HG03196 (cell line): ENCODE measurements at regions not wholly inside any gene's neighbourhood (a gene's known extent, or its start where the extent isn't known, plus 50 kb on each side); places are given as distances from the start of the nearest gene placed in this dataset.

Experiments used
- ATAC-seq: cut with Tn5 transposase; IDR thresholded peaks from one replicate; pipeline ENCODE4 v1.9.1; 2021; ENCODE audit not compliant: unreplicated experiment

DNA sequence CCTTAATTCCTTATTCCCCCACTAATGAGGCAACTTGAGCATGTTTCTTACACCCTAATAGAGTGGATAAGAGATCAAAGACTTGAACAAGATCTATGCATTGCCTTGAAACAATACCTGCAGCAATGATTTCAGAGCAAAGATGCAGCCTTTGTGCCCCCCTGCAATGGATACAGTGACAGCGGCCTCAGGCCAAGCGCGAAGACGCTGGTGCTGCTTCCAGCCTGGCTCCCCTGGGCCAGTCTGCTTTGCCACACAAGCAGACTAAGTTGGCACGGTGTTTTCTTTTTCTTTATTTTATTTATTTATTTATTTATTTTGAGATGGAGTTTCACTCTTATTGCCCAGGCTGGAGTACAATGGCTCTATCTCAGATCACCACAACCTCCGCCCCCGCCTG lies 179.8 kb upstream of the S1PR3 start:
- no peak for ATAC-seq

DNA sequence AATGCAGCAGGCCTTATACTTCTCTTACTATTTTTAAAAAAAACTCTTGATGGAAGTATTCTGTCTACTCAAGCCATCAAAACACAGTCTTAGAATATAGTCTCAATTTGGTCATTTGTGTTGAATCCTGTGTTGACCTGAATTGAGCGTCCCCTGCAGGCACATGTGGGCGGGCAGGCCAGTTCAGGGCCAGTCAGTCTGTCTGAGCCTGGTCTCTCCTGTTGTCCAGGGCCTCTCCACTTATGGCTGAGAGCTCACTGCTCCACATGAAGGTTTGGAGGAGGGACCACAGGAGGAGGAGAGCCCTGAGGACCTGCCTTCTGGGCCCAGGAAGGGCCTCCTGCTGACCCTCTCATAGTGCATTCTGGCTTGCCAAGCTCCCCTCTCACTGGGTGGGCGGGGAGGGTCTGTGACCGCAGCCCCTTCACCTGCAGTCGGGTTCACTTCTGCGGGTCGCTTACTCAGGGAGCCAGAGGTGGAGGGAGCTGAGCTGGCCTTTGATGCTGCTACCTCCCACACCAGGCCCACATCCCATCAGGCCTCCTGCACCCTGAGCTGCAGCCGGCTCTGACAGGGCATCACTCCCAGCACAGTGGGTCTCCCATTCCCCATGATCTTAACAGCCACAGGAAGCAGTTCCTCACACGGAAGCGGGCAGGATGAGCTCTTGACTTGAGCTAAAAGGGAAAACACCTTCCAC lies 178.2 kb upstream of the S1PR3 start:
- no peak for ATAC-seq

DNA sequence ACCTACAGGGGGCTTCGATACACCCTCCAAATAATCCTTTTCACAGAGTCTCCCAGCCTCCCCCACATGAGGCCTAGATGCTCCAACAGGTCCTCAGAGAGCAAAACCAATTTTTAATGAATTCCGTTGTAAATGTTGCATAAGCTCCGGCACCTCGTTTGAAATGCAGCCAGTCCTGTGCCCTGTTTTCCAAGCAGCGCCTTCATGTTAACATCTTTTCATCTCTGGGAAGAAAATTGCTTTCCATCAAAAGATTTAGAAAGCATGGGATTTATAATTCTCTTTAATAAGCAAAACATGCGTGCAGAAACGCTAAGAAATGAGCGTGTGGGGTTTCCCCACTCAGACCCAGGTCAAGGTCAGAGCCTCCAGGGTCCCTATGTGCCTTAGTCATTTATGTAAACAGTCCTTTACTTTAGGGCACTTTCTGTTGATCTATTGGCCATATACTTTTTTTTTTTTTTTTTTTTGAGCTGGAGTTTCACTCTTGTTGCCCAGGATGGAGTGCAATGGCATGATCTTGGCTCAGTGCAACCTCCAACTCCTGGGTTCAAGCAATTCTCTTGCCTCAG lies 177.5 kb upstream of the S1PR3 start:
- ATAC-seq = no peak

DNA sequence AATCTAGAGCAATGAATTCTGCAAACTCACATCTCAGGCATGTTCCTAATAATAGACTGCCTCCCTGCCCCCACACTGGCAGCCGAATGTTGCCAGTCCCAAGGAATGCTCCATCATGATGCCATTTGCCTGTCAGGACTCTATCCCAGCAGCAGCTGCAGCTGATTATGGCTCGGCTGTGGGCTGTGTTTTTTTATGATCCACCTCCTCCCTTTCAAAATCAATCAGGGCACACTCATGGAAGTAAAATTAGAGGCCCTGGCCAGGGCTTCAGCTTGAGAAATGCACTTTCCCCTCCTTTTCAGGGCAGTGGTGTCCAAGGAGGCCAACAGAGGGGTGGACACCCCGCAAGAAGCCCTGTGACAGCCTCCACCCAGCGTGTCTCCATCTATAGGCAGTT lies 176.7 kb upstream of the S1PR3 start:
- ATAC-seq = no peak

DNA sequence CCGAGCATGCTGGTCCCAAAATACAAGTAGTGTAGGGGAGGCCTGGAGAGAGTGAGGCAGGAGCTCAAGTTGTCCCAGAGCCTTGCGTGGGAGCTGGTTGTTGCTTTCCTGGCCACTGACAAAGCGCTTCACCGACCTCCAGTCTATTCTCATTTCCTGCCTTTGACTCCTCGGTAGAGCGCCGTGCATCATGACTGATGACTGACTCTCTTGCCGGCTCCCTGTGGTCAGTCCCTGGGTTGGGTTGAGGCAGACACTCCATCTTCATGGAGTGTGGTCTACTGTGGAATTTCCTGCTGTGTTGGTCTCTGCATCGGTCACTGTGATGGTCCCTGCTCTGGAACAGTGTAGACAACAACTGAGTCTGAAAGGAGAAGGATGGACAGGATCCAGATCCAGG lies 175.1 kb upstream of the S1PR3 start:
- no peak for ATAC-seq

DNA sequence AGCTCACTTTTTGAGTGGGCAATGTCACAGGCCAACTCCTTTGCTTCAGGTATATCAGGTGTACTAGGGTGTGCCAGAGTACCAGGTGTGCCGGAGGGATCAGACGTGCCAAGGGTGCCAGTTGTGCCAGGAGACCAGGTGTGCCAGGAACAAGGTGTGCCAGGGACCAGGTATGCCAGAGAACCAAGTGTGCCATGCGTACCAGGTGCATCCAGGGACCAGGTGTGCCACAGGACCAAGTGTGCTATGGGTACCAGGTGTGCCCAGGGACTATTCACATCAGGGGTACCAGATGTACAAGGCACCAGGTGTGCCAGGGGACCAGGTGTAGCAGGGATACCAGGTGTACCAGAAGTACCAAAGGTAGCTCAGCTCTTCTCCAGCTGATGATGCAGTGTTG lies 174.7 kb upstream of the S1PR3 start:
- no peak for ATAC-seq

DNA sequence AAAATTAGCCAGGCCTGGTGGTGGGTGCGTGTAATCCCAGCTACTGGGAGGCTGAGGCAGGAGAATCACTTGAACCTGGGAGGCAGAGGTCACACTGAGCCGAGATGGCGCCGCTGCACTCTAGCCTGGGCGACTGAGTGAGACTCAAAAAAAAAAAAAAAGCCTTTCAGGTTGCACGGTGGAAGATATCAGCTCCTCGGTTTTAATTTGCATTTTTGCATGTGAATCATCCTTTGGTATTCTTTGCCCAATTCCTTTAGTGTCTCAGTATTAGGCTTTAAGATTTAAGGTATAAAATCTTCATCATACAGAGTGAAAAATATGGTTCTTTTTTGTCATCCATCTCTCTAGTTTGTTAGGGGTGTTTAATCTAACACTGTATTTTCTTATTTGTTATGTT lies 173.6 kb upstream of the S1PR3 start:
- no peak for ATAC-seq

DNA sequence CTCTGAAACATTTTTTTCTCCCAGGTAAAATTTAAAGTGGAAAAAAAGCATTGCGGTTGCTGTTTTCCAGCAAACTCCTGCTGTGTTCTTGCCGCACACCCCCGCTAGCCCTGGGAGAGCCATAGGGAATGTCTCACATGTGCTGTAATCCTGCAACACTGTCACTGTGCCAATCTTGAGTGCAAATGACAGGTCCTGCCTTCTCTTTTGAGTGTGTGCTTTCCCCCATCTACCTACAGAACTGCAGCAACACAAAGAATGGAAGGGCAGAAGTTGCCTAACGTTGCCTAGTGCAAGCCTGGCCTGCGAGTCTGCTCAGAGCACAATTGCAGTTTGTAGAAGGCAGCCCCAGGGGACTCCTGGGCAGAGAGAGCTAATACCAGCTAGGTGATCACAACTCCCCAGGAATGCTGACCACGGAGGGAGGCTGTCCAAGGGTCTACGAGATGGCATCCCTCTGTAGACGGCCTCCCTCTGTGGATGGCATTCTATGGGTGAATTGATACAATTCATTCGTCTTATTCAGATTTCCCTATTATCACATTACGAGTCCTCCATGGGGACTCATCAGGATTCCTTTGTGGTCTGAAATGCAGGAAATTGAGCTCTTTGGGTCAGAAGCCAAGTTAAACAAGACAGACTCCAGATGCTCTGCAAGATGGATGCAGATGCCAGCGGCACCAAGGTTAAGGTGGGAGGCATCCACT lies 172.6 kb upstream of the S1PR3 start:
- no peak for ATAC-seq

DNA sequence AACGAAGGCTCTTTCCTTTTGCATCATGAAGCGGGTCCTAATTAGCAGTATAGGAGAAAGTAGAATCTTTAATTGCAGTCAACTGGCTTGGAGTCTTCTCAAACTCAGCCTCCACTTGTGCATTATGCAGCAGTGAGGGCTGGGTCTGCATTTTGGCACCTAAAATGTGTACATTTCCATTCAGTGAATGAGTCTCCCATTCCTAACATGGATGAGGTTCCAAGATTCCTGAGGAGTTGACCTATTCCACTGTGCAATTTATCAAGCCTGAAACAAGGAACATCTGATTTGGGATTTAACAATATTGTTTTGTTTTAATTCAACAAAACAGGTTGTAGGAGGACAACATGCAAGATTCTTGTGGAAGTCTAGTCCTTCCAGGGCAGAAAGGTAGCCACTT lies 171.8 kb upstream of the S1PR3 start:
- ATAC-seq = no peak

DNA sequence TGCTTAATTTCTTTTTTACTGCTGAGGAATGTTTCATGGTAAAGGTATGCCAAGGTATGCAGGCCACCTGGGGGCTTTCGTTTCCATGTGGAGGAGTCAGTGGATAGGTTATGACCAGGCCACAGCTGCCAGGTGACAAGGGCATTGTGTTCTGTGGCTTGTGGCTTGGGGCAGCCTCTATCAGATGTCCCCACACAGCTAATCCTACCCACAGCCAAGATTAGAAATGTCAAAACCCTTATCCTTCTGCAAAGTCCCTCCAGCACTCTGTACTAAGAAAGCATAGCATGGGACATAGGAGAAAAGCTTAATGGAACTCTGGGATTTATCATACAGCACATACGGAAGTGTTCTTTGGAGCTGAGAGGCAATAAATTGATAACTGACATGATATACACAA lies 171.2 kb upstream of the S1PR3 start:
- ATAC-seq = no peak

DNA sequence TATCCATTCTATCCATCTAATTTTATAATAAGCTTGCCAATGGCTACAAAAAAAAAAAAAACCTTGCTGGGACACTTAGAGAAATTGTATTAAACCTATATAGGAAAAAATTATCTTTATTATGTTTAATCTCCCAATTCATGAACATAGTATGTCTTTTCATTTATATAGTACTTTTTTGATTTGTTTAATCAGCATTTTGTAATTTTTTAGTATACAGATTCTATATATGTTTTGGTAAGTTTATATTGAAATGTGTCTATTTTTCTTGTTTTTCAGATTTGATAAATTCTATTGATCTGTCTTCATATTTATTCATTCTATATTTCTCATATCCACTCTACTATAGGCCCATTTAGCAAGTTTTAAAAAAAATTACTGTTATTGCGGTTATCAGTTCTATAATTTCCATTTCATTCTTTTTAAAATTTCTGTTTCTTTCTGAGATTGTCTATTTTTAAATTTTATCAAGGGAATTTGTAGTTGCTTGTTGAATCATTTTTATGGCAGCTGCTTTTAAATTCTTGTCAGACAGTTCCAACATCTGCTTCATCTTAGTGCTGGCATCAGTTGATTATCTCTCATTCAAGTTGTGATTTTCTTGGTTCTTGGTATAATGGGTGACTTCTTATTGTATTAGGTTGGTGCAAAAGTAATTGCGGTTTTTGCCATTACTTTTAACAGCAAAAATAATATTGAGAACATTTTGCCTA lies 170.1 kb upstream of the S1PR3 start:
- no peak for ATAC-seq

DNA sequence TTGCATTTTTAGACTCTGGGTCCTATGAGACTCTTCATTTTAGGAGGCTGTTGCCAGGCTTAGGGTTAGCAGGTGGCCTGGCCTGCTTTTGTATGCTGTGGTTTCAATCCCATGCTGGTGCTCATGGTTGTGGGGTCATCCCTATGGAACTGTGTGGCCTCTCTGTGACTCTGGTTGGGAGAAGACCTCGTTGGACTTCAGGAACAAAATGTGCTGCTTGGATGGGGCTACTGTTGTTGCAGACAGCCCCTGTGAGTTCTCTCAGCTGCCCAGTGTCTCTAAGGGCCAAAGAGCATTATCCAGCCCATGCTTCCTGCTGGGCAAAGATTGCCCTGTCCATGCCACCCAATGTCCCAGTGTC lies 169.5 kb upstream of the S1PR3 start:
- no peak for ATAC-seq

DNA sequence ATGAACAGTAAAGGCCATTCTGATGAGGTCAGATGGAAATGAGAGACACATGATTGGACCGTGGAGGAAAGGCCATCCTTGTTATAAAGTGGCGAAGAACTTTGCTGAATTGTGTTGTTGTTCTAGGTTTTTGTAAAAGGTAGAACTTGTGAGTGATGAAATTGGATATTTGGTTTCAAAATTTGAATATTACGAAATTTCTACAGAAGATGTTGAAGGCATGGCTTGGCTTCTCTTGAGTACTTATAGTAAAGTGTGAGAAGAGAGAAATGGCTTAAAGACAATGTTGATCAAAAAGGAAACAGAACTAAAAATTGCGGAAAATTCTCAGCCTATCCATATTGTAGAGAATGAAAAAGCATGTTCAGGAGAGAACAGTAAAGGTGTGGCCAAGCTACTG lies 166.6 kb upstream of the S1PR3 start:
- no peak for ATAC-seq

DNA sequence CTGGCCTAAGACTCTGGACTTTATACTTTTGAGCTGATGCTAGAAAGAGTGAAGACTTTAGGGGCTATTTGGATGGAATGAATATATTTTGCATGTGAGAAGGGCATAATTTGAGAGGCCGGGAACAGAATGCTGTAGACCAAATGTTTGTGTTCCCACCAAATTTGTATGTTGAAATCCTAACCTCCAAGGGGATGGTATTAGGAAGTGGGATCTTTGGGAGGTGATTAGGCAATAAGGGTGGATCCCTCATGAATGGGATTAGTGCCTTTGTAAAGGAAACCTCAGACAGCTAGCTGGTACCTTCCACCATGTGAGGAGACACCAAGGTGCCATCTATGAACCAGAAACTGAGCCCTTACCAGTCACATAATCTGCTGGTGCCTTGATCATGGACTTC lies 165.1 kb upstream of the S1PR3 start:
- no peak for ATAC-seq

DNA sequence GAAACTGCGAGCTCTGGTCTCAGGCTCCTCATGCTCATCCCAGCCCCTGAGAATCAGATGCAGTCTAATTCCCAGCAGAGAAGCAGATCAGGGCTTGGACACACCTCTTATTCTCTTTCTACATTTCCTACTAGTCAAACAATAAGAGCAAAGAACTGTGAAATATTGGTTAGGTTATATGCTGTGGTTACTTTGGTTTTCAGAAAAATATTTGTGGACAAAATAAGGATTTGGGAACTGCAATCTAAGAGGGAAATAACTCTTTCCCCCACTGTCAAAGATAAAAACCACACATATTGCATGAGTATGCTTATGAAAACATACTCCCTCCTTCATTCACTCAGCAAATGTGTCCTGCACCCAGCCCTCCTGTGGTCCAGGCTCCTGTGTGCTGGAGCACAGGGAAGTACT lies 164.5 kb upstream of the S1PR3 start:
- ATAC-seq = no peak

DNA sequence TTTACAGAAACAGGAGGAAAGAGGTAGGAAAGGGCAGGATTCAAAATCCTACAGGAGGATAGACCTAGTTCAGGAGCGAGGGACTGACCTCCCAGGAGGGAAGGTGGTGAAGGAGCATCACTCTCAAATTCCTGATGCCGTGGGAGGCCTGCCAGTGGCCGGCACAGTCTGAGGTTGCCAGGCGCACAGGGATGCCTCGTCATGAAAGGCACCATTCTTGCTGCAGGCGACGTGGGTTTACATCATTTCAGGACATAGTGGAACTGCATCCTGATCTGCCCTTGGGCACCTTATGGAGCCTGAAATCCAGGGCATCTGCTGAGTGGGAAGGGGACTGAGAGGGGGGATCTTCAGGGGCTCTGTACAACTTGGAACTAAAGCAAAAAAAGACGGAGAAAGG lies 163.2 kb upstream of the S1PR3 start:
- ATAC-seq = no peak

DNA sequence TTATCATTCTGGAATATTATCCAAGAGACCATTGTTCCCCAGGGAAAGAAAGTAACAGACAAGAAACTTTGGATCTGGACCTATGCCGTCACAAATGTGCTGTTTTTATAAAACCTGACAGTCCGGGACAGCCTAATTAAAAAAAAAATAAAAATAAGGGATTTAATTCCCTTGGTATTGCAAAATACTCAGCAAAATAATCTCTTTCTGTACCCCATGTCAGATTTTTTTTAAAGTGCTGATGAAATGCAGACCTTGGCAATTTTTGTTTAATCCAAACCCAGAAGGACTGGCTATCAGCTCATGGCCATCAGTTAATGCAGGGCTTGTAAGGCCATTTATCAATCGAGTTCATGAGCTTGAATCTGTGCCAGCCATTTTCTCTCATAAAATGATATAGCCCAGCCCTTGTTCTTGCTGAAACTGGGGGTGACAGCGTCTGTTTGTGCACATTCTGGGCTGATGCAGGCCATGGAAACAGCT lies 162.7 kb upstream of the S1PR3 start:
- ATAC-seq = no peak

DNA sequence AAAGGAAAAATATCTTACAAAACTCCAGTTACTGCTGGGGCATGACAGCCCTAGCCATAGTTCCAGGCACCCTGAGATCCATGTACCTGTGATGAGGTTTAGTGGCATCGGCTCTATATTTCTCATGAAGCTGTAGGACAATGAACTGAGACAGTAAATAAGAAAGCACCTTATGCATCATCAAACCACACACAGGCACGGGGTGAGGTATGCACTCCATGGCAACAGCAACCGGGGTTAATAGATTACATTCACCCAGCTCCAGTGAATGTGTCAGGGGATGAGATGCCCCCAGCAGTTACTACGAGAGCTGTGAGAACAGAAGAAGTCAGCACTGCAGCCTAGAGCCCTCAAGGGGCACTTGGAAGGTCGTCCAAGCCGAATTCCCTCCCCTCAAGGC lies 162.0 kb upstream of the S1PR3 start:
- peak; percentile 84 for ATAC-seq

DNA sequence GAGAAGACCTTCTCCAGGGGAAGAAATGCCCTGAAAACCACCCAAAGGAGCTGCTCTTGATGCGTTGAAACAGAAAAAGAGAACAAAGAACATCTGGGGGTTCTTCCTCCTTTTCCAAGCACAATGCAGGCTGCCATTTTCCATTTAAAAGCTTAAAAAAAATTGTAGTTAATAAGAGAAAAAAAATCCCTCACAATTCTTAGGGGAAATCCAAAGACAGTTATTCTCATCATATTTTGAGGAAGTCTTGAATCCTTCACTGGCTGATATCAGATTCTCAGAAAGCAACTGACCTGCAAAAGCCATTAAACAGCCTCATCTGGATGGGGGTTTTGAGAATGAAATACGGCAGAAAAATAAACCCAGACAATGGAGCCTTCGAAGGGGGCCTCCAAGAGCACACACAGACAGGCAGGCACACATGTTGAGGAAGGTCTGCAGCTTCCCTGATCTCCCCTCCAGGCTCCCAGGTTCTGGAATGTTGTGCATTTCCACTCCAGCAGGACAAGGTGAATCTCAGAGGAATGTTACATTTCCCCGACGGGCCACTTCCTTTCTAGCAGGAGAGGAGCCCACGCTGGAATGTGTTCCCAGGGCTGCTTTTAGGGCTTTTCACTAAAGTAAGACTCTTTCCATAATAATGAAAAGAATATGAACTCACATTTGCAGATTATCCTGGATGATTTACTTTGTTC lies 159.4 kb upstream of the S1PR3 start:
- ATAC-seq = no peak

DNA sequence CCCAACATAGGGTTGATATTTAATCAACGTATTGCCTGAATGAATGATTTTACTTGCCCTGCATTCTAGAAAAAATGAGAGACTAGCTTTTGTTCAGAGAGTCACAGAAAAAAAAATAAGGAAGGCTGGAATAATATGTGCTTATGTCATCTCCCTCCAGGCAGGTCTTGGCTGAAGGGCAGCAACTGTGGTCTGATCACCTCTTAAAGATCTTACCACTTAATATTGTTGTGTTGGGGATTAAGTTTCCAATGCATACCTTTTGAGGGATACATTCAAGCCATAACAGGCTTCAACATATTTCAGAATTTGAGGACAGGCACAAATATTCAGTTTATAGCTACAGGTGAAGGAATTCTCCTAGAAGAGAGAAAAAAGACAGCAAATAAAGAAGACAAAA lies 157.3 kb upstream of the S1PR3 start:
- ATAC-seq = no peak

DNA sequence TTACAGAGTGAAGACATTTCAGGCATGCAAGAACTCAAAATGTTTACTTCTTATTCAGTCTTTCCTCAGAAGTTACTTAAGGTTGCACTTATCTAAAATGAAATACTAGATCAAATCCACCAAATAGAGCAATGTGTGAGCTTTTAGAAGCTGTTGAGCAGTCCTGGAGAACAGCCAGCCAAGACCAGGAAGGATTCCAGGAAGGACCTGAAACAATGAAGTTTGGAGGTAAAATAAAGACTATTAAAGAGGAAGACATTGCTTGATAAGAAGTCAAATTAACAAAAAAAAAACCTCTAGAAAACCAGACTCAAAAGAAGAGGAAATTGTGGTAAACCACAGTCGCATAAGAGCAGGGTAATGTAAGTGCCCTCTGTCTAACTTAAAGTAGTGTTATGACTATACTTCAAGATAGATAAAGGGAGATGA lies 156.2 kb upstream of the S1PR3 start:
- peak; percentile 84 for ATAC-seq
